HepG2 (cell line): ENCODE measurements at regions not wholly inside any gene's neighbourhood (a gene's known extent, or its start where the extent isn't known, plus 50 kb on each side); places are given as distances from the start of the nearest gene placed in this dataset.
A peak's percentile ranks its signal among the peaks of the same experiment; 100 is the strongest.

Source experiments
- HDAC1 ChIP-seq: sonication (generic); formaldehyde crosslinking; IDR thresholded peaks from 2 replicates; pipeline ENCODE4 v1.5.1; 2020; ENCODE audit warnings: mild to moderate bottlenecking, missing genetic modification reagents
- KDM2A ChIP-seq: sonication (generic); formaldehyde crosslinking; IDR thresholded peaks from 2 replicates; pipeline ENCODE4 v1.4.0; 2020; ENCODE audit warnings: low read depth, missing genetic modification reagents, borderline replicate concordance
- LCORL ChIP-seq, 2 experiments: fragments of 450-650 bp in 1 of 2; sonication (generic) in 1 of 2; formaldehyde crosslinking in 1 of 2; IDR thresholded peaks; 2 replicates each; pipeline versions ENCODE4 v1.5.0 to v1.6.1; 2017 to 2020; ENCODE audit warnings: antibody characterized with exemption in 1 of 2, missing genetic modification reagents in 1 of 2
- NR2F6 ChIP-seq, 2 experiments: IDR thresholded peaks; 2 replicates each; pipeline ENCODE4 v1.6.1; 2016; ENCODE audit warnings: antibody characterized with exemption in 1 of 2, mild to moderate bottlenecking in 1 of 2
- PRPF4 ChIP-seq: fragments of 200-400 bp; formaldehyde crosslinking; IDR thresholded peaks from 2 replicates; pipeline ENCODE4 v1.6.1; 2016; ENCODE audit warnings: low read length, low read depth; ENCODE audit not compliant: poor library complexity, severe bottlenecking
- SALL2 ChIP-seq: sonication (generic); formaldehyde crosslinking; IDR thresholded peaks from 2 replicates; pipeline ENCODE4 v1.8.1; 2023; ENCODE audit warnings: mild to moderate bottlenecking, missing genetic modification reagents, inconsistent platforms
- ZC3H4 ChIP-seq: sonication (generic); formaldehyde crosslinking; IDR thresholded peaks from 2 replicates; pipeline ENCODE4 v1.4.0; 2020; ENCODE audit warnings: missing genetic modification reagents, borderline replicate concordance
- ZFY ChIP-seq: sonication (generic); formaldehyde crosslinking; IDR thresholded peaks from 2 replicates; pipeline ENCODE4 v1.4.0; 2020; ENCODE audit warnings: missing genetic modification reagents
- ZMYM3 ChIP-seq: sonication (generic); formaldehyde crosslinking; IDR thresholded peaks from 2 replicates; pipeline ENCODE4 v1.5.1; 2020; ENCODE audit warnings: mild to moderate bottlenecking, missing genetic modification reagents
- ZNF205 ChIP-seq: IDR thresholded peaks from 2 replicates; pipeline ENCODE4 v1.6.1; 2018; ENCODE audit warnings: missing biosample characterization, missing genetic modification reagents
- ZNF224 ChIP-seq: sonication (generic); formaldehyde crosslinking; IDR thresholded peaks from 2 replicates; pipeline ENCODE4 v1.5.0; 2020; ENCODE audit warnings: mild to moderate bottlenecking, missing genetic modification reagents
- ZNF292 ChIP-seq: sonication (generic); formaldehyde crosslinking; IDR thresholded peaks from 2 replicates; pipeline ENCODE4 v1.8.1; 2022; ENCODE audit warnings: mild to moderate bottlenecking, low read depth, missing genetic modification reagents, borderline replicate concordance
- ZNF574 ChIP-seq: sonication (generic); formaldehyde crosslinking; IDR thresholded peaks from 2 replicates; pipeline ENCODE4 v1.4.0; 2020; ENCODE audit warnings: missing genetic modification reagents
- ZNF839 ChIP-seq: sonication (generic); formaldehyde crosslinking; IDR thresholded peaks from 2 replicates; pipeline ENCODE4 v1.4.0; 2020; ENCODE audit warnings: missing genetic modification reagents, mild to moderate bottlenecking, borderline replicate concordance
- ZNF879 ChIP-seq: sonication (generic); formaldehyde crosslinking; IDR thresholded peaks from 2 replicates; pipeline ENCODE4 v1.8.1; 2023; ENCODE audit warnings: missing genetic modification reagents
- TF ChIP-seq, protein P1 (sequence below): sonication (generic); formaldehyde crosslinking; IDR thresholded peaks from 2 replicates; pipeline ENCODE4 v1.5.1; 2020; ENCODE audit warnings: mild to moderate bottlenecking, missing genetic modification reagents, moderate library complexity
- TF ChIP-seq, protein P2 (sequence below): sonication (generic); IDR thresholded peaks from 2 replicates; pipeline ENCODE4 v1.6.1; 2016; ENCODE audit warnings: low read depth, borderline replicate concordance
- TF ChIP-seq, protein P3 (sequence below): sonication (generic); formaldehyde crosslinking; IDR thresholded peaks from 2 replicates; pipeline ENCODE4 v1.4.0; 2020; ENCODE audit warnings: mild to moderate bottlenecking, missing genetic modification reagents
- TF ChIP-seq, protein P4 (sequence below): sonication (generic); formaldehyde crosslinking; IDR thresholded peaks from 2 replicates; pipeline ENCODE4 v1.8.0; 2022; ENCODE audit warnings: missing genetic modification reagents, mild to moderate bottlenecking, borderline replicate concordance

- TF ChIP-seq, protein P1, sequence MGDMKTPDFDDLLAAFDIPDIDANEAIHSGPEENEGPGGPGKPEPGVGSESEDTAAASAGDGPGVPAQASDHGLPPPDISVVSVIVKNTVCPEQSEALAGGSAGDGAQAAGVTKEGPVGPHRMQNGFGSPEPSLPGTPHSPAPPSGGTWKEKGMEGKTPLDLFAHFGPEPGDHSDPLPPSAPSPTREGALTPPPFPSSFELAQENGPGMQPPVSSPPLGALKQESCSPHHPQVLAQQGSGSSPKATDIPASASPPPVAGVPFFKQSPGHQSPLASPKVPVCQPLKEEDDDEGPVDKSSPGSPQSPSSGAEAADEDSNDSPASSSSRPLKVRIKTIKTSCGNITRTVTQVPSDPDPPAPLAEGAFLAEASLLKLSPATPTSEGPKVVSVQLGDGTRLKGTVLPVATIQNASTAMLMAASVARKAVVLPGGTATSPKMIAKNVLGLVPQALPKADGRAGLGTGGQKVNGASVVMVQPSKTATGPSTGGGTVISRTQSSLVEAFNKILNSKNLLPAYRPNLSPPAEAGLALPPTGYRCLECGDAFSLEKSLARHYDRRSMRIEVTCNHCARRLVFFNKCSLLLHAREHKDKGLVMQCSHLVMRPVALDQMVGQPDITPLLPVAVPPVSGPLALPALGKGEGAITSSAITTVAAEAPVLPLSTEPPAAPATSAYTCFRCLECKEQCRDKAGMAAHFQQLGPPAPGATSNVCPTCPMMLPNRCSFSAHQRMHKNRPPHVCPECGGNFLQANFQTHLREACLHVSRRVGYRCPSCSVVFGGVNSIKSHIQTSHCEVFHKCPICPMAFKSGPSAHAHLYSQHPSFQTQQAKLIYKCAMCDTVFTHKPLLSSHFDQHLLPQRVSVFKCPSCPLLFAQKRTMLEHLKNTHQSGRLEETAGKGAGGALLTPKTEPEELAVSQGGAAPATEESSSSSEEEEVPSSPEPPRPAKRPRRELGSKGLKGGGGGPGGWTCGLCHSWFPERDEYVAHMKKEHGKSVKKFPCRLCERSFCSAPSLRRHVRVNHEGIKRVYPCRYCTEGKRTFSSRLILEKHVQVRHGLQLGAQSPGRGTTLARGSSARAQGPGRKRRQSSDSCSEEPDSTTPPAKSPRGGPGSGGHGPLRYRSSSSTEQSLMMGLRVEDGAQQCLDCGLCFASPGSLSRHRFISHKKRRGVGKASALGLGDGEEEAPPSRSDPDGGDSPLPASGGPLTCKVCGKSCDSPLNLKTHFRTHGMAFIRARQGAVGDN (CRISPR knock-in tag) = peak; percentile 84
- TF ChIP-seq, protein P2, sequence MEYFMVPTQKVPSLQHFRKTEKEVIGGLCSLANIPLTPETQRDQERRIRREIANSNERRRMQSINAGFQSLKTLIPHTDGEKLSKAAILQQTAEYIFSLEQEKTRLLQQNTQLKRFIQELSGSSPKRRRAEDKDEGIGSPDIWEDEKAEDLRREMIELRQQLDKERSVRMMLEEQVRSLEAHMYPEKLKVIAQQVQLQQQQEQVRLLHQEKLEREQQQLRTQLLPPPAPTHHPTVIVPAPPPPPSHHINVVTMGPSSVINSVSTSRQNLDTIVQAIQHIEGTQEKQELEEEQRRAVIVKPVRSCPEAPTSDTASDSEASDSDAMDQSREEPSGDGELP = no peak
- TF ChIP-seq ZFY (CRISPR knock-in tag) (0 out of 2 replicates have a peak, but pooled peaks have one; percentile 19), ZNF574 (CRISPR knock-in tag) (no peak), LCORL (IDR thresholded peaks at IDR 0.05) (no peak), LCORL (CRISPR knock-in tag; IDR thresholded peaks at IDR 0.05) (no peak), ZNF205 (no peak), PRPF4 (no peak), ZNF224 (CRISPR knock-in tag) (no peak), HDAC1 (CRISPR knock-in tag) (no peak), SALL2 (CRISPR knock-in tag) (no peak; the same call in 1 of the 2 replicates), ZNF879 (peak; percentile 40; the same call in 1 of the 2 replicates), KDM2A (CRISPR knock-in tag) (peak; percentile 5; the same call in 1 of the 2 replicates), ZNF839 (CRISPR knock-in tag) (0 out of 2 replicates have a peak, but pooled peaks have one; percentile 70), ZNF292 (no peak), NR2F6 (IDR thresholded peaks at IDR 0.05) (no peak), NR2F6 (CRISPR knock-in tag; IDR thresholded peaks at IDR 0.05) (no peak), ZMYM3 (CRISPR knock-in tag) (no peak), ZC3H4 (CRISPR knock-in tag) (peak; percentile 79)
- TF ChIP-seq, protein P3, sequence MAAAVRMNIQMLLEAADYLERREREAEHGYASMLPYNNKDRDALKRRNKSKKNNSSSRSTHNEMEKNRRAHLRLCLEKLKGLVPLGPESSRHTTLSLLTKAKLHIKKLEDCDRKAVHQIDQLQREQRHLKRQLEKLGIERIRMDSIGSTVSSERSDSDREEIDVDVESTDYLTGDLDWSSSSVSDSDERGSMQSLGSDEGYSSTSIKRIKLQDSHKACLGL = no peak
- TF ChIP-seq, protein P4, sequence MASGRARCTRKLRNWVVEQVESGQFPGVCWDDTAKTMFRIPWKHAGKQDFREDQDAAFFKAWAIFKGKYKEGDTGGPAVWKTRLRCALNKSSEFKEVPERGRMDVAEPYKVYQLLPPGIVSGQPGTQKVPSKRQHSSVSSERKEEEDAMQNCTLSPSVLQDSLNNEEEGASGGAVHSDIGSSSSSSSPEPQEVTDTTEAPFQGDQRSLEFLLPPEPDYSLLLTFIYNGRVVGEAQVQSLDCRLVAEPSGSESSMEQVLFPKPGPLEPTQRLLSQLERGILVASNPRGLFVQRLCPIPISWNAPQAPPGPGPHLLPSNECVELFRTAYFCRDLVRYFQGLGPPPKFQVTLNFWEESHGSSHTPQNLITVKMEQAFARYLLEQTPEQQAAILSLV (CRISPR knock-in tag) = 0 out of 2 replicates have a peak, but pooled peaks have one; percentile 14
These were observed 69.9 kb upstream of the HK2 start (continued) for GRCh38 chr2:74763962-74764428.
